HCT116 (cell line): ENCODE measurements at regions not wholly inside any gene's neighbourhood (a gene's known extent, or its start where the extent isn't known, plus 50 kb on each side); places are given as distances from the start of the nearest gene placed in this dataset.

Source experiments
- ATAC-seq: fragments of 200-7000 bp; cut with Tn5 transposase; 2 replicates; pipeline ENCODE4 v1.9.1; 2020; ENCODE audit warnings: mild to moderate bottlenecking, moderate library complexity
- BruUV-seq: library from RNA; stranded (reverse); fragments of 400-500 nt; replicated peaks from 2 replicates; lab custom pipeline; 2021; lab: Mats Ljungman, UMichigan
- CTCF ChIA-PET: fragments of 300-600 bp; sonication (Branson Sonifier 250); formaldehyde crosslinking; loops from one replicate; lab custom pipeline; 2021; ENCODE audit warnings: antibody characterized with exemption; lab: Charles Lee
- POLR2A ChIA-PET: fragments of 300-600, 350-600 bp; sonication (Branson Sonifier 250); formaldehyde crosslinking; loops from one replicate; lab custom pipeline; 2021; ENCODE audit warnings: antibody characterized with exemption; lab: Charles Lee
- RAD21 ChIA-PET, 2 experiments: fragments of 300-600 bp; sonication (Branson Sonifier 250); formaldehyde crosslinking; loops; one replicate each; lab custom pipeline; 2023; ENCODE audit warnings: low total read pairs in 2 of 2; ENCODE audit not compliant: uncharacterized antibody in 2 of 2, unreplicated experiment in 2 of 2, low non-redundant PET in 1 of 2; lab: Charles Lee
- DNase-seq: peaks from one replicate; pipeline ENCODE4 v3.0.0-alpha.2; 2010; ENCODE audit warnings: low read depth, low spot score
- H2AFZ ChIP-seq: fragments of 200-600 bp; shearing (Covaris generic), sonication (generic); 2 replicates; pipeline ENCODE4 v1.6.1; 2017; ENCODE audit warnings: low read depth, mixed run types, mixed read lengths, antibody characterized with exemption, low read length; ENCODE audit not compliant: poor library complexity, severe bottlenecking
- H3K27ac ChIP-seq: 2 replicates; pipeline ENCODE4 v1.5.1; 2012; ENCODE audit warnings: low read depth, low read length
- H3K27me3 ChIP-seq: fragments of 200-600 bp; sonication (generic); 2 replicates; pipeline ENCODE4 v1.6.1; 2016; ENCODE audit warnings: mixed run types, low read length, mixed read lengths; ENCODE audit not compliant: insufficient read depth
- H3K36me3 ChIP-seq, 2 experiments: fragments of 200-500 bp in 1 of 2; fragments of 200-600 bp in 1 of 2; sonication (Bioruptor generic) in 1 of 2; sonication (generic) in 1 of 2; 2 replicates each; pipeline versions ENCODE4 v1.5.1 to v1.6.1; 2014 to 2016; ENCODE audit warnings: low read length in 2 of 2, inconsistent platforms in 1 of 2, mixed read lengths in 1 of 2, mixed run types in 1 of 2; ENCODE audit not compliant: insufficient read depth in 2 of 2, control insufficient read depth in 1 of 2
- H3K4me1 ChIP-seq, 2 experiments: fragments of 200-600 bp in 1 of 2; sonication (generic) in 1 of 2; 2 replicates each; pipeline versions ENCODE4 v1.5.1 to v1.6.1; 2012 to 2017; ENCODE audit warnings: low read length in 2 of 2, inconsistent platforms in 1 of 2, mild to moderate bottlenecking in 1 of 2, mixed read lengths in 1 of 2, mixed run types in 1 of 2, moderate library complexity in 1 of 2; ENCODE audit not compliant: insufficient read depth in 2 of 2, control insufficient read depth in 1 of 2
- H3K4me2 ChIP-seq: fragments of 200-600 bp; sonication (generic); 2 replicates; pipeline ENCODE4 v1.6.1; 2017; ENCODE audit warnings: mixed run types, low read length, mixed read lengths
- H3K4me3 ChIP-seq, 2 experiments: fragments of 200-600 bp in 1 of 2; sonication (generic) in 1 of 2; replicated peaks in 1 of 2; 2 replicates each; pipeline ENCODE4 v1.5.1; 2011 to 2016; ENCODE audit warnings: low read length in 2 of 2, control low read depth in 1 of 2, low read depth in 1 of 2, mild to moderate bottlenecking in 1 of 2, mixed read lengths in 1 of 2, mixed run types in 1 of 2
- H3K79me2 ChIP-seq: fragments of 200-600 bp; sonication (generic); 2 replicates; pipeline ENCODE4 v1.6.1; 2017; ENCODE audit warnings: mild to moderate bottlenecking, mixed run types, low read length, moderate library complexity, mixed read lengths; ENCODE audit not compliant: insufficient read depth
- H3K9ac ChIP-seq: fragments of 200-600 bp; sonication (generic); 2 replicates; pipeline ENCODE4 v1.6.1; 2016; ENCODE audit warnings: low read length, mixed read lengths
- H3K9me2 ChIP-seq: fragments of 200-600 bp; sonication (generic), shearing (Covaris generic); 2 replicates; pipeline ENCODE4 v1.6.1; 2017; ENCODE audit warnings: mixed run types, mild to moderate bottlenecking, moderate library complexity; ENCODE audit not compliant: insufficient read depth
- H3K9me3 ChIP-seq, 2 experiments: fragments of 200-500 bp in 1 of 2; fragments of 200-600 bp in 1 of 2; sonication (Bioruptor generic) in 1 of 2; sonication (generic) in 1 of 2; 2 replicates each; pipeline ENCODE4 v1.6.1; 2014 to 2017; ENCODE audit warnings: low read length in 2 of 2, mixed read lengths in 2 of 2, inconsistent platforms in 1 of 2, low read depth in 1 of 2, mild to moderate bottlenecking in 1 of 2, mixed run types in 1 of 2, moderate library complexity in 1 of 2; ENCODE audit not compliant: control insufficient read depth in 1 of 2, insufficient read depth in 1 of 2
- H4K20me1 ChIP-seq: fragments of 200-600 bp; sonication (generic), shearing (Covaris generic); 2 replicates; pipeline ENCODE4 v1.6.1; 2017; ENCODE audit warnings: mixed run types, mild to moderate bottlenecking, moderate library complexity; ENCODE audit not compliant: insufficient read depth
- CBX3 ChIP-seq: IDR thresholded peaks from 2 replicates; pipeline ENCODE4 v1.6.1; 2012; ENCODE audit warnings: low read depth
- CEBPB ChIP-seq: IDR thresholded peaks from 2 replicates; pipeline ENCODE4 v1.6.1; 2012; ENCODE audit warnings: low read depth
- CTCF ChIP-seq, 3 experiments: fragments of 200-600 bp in 1 of 3; sonication (generic) in 1 of 3; IDR thresholded peaks in 2 of 3; conservative IDR thresholded peaks in 1 of 3; 2 replicates each; pipeline ENCODE4 v1.5.1; 2012 to 2017; ENCODE audit warnings: low read depth in 2 of 3, low read length in 2 of 3, antibody characterized with exemption in 1 of 3, borderline replicate concordance in 1 of 3, control low read depth in 1 of 3, mild to moderate bottlenecking in 1 of 3, mixed read lengths in 1 of 3, mixed run types in 1 of 3, moderate library complexity in 1 of 3; ENCODE audit not compliant: insufficient read depth in 1 of 3
- EGR1 ChIP-seq: IDR thresholded peaks from 2 replicates; pipeline ENCODE4 v1.6.1; 2012; ENCODE audit warnings: low read depth
- ELF1 ChIP-seq: IDR thresholded peaks from 2 replicates; pipeline ENCODE4 v1.6.1; 2012; ENCODE audit warnings: low read depth, borderline replicate concordance
- EZH2 ChIP-seq: fragments of 200-600 bp; sonication (generic); IDR thresholded peaks from 2 replicates; pipeline ENCODE4 v1.6.1; 2017; ENCODE audit warnings: antibody characterized with exemption, mixed run types
- EZH2phosphoT487 ChIP-seq: fragments of 200-600 bp; IDR thresholded peaks from 2 replicates; pipeline ENCODE4 v1.6.1; 2018; ENCODE audit warnings: antibody characterized with exemption, borderline replicate concordance
- FOSL1 ChIP-seq: IDR thresholded peaks from 2 replicates; pipeline ENCODE4 v1.6.1; 2012; ENCODE audit warnings: low read depth
- JUND ChIP-seq: IDR thresholded peaks from 2 replicates; pipeline ENCODE4 v1.6.1; 2012
- MAX ChIP-seq: IDR thresholded peaks from 2 replicates; pipeline ENCODE4 v1.6.1; 2012
- POLR2A ChIP-seq: IDR thresholded peaks from 2 replicates; pipeline ENCODE4 v1.7.0; 2011; ENCODE audit warnings: borderline replicate concordance; ENCODE audit not compliant: insufficient read depth, insufficient read length; ENCODE audit errors: extremely low read depth
- POLR2AphosphoS5 ChIP-seq: IDR thresholded peaks from 2 replicates; pipeline ENCODE4 v1.6.1; 2011; ENCODE audit warnings: mild to moderate bottlenecking, low read depth, low read length, moderate library complexity
- RAD21 ChIP-seq: IDR thresholded peaks from 2 replicates; pipeline ENCODE4 v1.6.1; 2012; ENCODE audit warnings: low read depth, mild to moderate bottlenecking
- TCF7L2 ChIP-seq: IDR thresholded peaks from 2 replicates; pipeline ENCODE4 v1.7.0; 2011; ENCODE audit warnings: borderline replicate concordance, inconsistent platforms; ENCODE audit not compliant: insufficient read depth, insufficient read length; ENCODE audit errors: extremely low read depth
- ZBTB33 ChIP-seq: IDR thresholded peaks from 2 replicates; pipeline ENCODE4 v1.6.1; 2011; ENCODE audit warnings: mild to moderate bottlenecking, low read length, moderate library complexity; ENCODE audit not compliant: insufficient replicate concordance; ENCODE audit errors: extremely low read depth
- ZFX ChIP-seq: fragments of 450-650 bp; IDR thresholded peaks from 2 replicates; pipeline ENCODE4 v1.6.1; 2017
- intact Hi-C: fragments of 100-400 bp; cut with micrococcal nuclease; formaldehyde crosslinking; loops from 2 replicates; pipeline ENCODE4 v1.10.0; 2022

GRCh38 chr1:239261521-239261920, 124.8 kb upstream of the CHRM3 start (continued):
- TF ChIP-seq CTCF (IDR thresholded peaks at IDR 0.05 in 2 of 3, conservative IDR thresholded peaks at IDR 0.05 in 1 of 3; ENCODE audit: borderline replicate concordance in 1 of 3, insufficient read depth in 1 of 3, low read depth in 2 of 3, low read length in 2 of 3) (no peak), MAX (no peak), EZH2phosphoT487 (no peak)

- no peaks in the 10 kb centered on the region for H3K9me2 ChIP-seq
- H4K20me1 ChIP-seq, result no peaks in the 10 kb centered on the region
- H3K79me2 ChIP-seq, result no peaks in the 10 kb centered on the region
- H3K36me3 ChIP-seq, result no peaks in the 10 kb centered on the region
- no peak overlapping the region for H2AFZ ChIP-seq
- CTCF ChIA-PET, result no interaction called here
- intact Hi-C loops, result no loop called here
- DNase-seq (no peak), ATAC-seq (no peak)
- RAD21 ChIA-PET, result no interaction called here
- POLR2A ChIA-PET, result no interaction called here
- no peaks in the 10 kb centered on the region for H3K4me1 ChIP-seq
- H3K27ac ChIP-seq, result no peak overlapping the region
- H3K4me3 ChIP-seq, result no peak overlapping the region
- no TSS peak for BruUV-seq
- no peaks in the 10 kb centered on the region for H3K27me3 ChIP-seq
- no peak overlapping the region for H3K9ac ChIP-seq
- no peak overlapping the region for H3K4me2 ChIP-seq
- peaks cover 7 to 15% of the 10 kb centered on the region in 2 experiments; a peak in 2 of 4 replicates for H3K9me3 ChIP-seq
- TF ChIP-seq RAD21 (no peak), CBX3 (no peak), JUND (no peak), EZH2 (no peak), CTCF (IDR thresholded peaks at IDR 0.05 in 2 of 3, conservative IDR thresholded peaks at IDR 0.05 in 1 of 3; ENCODE audit: borderline replicate concordance in 1 of 3, insufficient read depth in 1 of 3, low read depth in 2 of 3, low read length in 2 of 3) (no peak), POLR2AphosphoS5 (no peak), MAX (no peak), EZH2phosphoT487 (no peak), TCF7L2 (no peak), ZFX (no peak), FOSL1 (no peak), EGR1 (no peak), POLR2A (no peak), ELF1 (no peak), ZBTB33 (no peak), CEBPB (no peak)
Measured at GRCh38 chr1:239260842-239261241, 125.5 kb upstream of the CHRM3 start.
